PFSK-1 (cell line): ENCODE measurements at regions not wholly inside any gene's neighbourhood (a gene's known extent, or its start where the extent isn't known, plus 50 kb on each side); places are given as distances from the start of the nearest gene placed in this dataset.

ENCODE experiments used
- FOXP2 ChIP-seq: optimal IDR thresholded peaks from 2 replicates; pipeline ENCODE3; 2011; ENCODE audit warnings: borderline replicate concordance, control low read depth, inconsistent platforms; ENCODE audit not compliant: insufficient read depth; ENCODE audit errors: extremely low read length, extremely low read depth
- POLR2AphosphoS5 ChIP-seq: IDR thresholded peaks from 2 replicates; pipeline ENCODE4 v1.6.1; 2012; ENCODE audit warnings: low read depth, mild to moderate bottlenecking, control low read depth, low read length, moderate library complexity
- REST ChIP-seq, 2 experiments: IDR thresholded peaks; 2 replicates each; pipeline versions ENCODE4 v1.6.1 to v1.8.0; 2011 to 2012; ENCODE audit warnings: low read depth in 2 of 2, low read length in 2 of 2, control low read depth in 1 of 2, inconsistent platforms in 1 of 2, mild to moderate bottlenecking in 1 of 2, moderate library complexity in 1 of 2; ENCODE audit not compliant: insufficient read depth in 1 of 2
- SIN3A ChIP-seq: IDR thresholded peaks from 2 replicates; pipeline ENCODE4 v1.6.1; 2012; ENCODE audit warnings: mild to moderate bottlenecking, low read length, moderate library complexity, borderline replicate concordance; ENCODE audit not compliant: insufficient read depth
- TAF1 ChIP-seq: IDR thresholded peaks from 2 replicates; pipeline ENCODE4 v1.6.1; 2012; ENCODE audit warnings: low read length, control low read depth, borderline replicate concordance; ENCODE audit not compliant: insufficient read depth

DNA sequence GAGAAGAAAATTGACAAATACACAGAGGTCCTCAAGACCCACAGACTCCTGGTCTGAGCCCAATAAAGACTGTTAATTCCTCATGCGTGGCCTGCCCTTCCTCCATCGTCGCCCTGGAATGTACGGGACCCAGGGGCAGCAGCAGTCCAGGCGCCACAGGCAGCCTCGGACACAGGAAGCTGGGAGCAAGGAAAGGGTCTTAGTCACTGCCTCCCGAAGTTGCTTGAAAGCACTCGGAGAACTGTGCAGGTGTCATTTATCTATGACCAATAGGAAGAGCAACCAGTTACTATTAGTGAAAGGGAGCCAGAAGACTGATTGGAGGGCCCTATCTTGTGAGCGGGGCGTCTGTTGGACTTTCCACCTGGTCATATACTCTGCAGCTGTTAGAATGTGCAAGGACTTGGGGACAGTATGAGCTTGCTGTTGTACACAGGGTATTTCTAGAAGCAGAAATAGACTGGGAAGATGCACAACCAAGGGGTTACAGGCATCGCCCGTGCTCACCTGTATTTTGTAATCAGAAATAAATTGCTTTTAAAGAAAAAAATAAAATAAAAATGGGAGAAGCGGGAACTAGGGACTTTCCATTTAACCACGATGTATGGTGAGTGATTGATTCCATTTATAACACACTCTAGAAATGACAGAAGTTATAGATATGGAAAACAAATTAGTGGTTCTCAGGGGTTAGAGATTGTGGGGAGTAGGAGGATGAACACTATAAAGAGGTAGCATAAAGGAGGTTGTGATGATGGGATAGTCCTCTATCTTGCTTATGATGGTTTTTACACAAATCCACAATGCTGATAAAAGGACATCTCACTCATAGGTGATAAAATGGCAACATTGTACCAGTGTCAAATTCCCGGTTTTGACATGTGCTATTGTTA, 244.7 kb downstream of the MRPL39 start:
- TF ChIP-seq REST (IDR thresholded peaks at IDR 0.05; ENCODE audit: insufficient read depth in 1 of 2, low read depth in 2 of 2, low read length in 2 of 2), result no peak
- no peak for TF ChIP-seq FOXP2
- no peak for TF ChIP-seq POLR2AphosphoS5
- no peak for TF ChIP-seq SIN3A
- no peak for TF ChIP-seq TAF1

GRCh38 chr21:25361765-25362164, 245.5 kb downstream of the MRPL39 start:
- no peak for TF ChIP-seq TAF1
- no peak for TF ChIP-seq FOXP2
- TF ChIP-seq SIN3A, result no peak
- no peak for TF ChIP-seq POLR2AphosphoS5
- no peak for TF ChIP-seq REST (IDR thresholded peaks at IDR 0.05; ENCODE audit: insufficient read depth in 1 of 2, low read depth in 2 of 2, low read length in 2 of 2)

DNA sequence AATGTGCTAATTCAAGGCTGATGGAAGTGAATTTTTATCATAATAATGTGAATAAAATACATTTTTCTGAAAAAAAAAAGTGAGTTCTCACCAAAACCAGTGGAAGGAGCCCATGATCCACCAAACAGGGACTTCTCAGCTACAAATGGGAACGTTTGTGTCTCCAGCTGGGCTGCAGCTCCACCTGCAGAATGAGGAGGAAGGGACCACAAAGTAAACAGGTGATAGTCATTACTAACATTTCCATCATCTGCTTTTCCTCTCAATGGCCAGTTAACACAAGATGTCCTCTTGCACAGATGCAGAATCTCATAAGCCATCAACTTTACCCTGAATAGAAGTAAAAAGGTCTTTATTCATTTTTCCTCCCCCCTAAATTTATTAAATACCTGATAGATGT, 246.2 kb downstream of the MRPL39 start:
- TF ChIP-seq REST (IDR thresholded peaks at IDR 0.05; ENCODE audit: insufficient read depth in 1 of 2, low read depth in 2 of 2, low read length in 2 of 2) (no peak), TAF1 (no peak), POLR2AphosphoS5 (no peak), SIN3A (no peak), FOXP2 (no peak)

DNA sequence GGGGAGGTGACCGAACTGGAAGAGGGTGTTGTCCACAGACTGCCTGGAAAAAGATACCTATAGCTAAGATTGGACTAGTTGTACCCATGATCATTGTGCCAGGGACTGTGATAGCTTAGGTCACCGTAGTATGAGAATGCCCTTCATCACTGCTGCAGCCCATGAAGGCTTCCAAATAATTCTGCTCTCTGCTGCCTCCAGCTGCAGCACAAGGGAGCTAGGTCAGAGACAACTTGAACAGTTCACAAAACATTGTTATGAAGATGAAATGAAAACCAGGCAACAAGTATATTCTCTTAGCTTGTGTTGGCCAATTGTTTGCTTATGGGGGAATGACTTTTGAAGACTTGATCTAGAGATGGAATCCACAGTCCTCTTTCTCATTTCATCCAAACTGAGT, 246.7 kb downstream of the MRPL39 start:
- no peak for TF ChIP-seq POLR2AphosphoS5
- no peak for TF ChIP-seq SIN3A
- no peak for TF ChIP-seq REST (IDR thresholded peaks at IDR 0.05; ENCODE audit: insufficient read depth in 1 of 2, low read depth in 2 of 2, low read length in 2 of 2)
- no peak for TF ChIP-seq FOXP2
- no peak for TF ChIP-seq TAF1
